ENCODE measurements at regions not wholly inside any gene's neighbourhood (a gene's known extent, or its start where the extent isn't known, plus 50 kb on each side); places are given as distances from the start of the nearest gene placed in this dataset.
"Not testable (repeated sequence)": the region's sequence is repeated elsewhere in the genome, so short reads cannot be mapped to it uniquely, and the experiment has no call there.

DNA sequence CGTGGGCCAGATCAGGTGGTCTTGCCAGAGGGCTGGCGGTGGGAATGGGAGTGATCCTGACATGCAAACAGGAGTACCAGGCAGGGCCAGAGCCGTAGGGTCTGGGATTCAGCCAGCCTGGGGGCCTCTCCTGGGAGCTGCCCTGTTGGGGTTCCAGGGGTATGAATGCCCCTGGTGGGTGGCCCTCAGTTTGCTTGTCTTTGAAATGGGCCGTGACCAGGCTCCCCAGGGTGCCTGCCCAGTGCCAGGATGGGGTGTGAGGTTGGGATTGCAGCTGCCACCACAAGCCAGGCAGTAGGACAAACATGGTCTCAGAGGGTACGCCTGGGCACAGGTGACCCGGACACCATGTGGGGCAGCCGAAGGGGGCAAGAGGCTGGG, 168.8 kb downstream of the KIF26A start:
- no peaks in the 10 kb centered on the region for H3K36me3 ChIP-seq (ENCODE audit: control insufficient read depth in 2 of 3, insufficient read depth in 3 of 3, low read length in 3 of 3)
- ATAC-seq = no peak
- CTCF ChIA-PET = no interaction called here
- Mint-ChIP-seq H3K4me3 (no peak overlapping the region), H3K36me3 (no peaks in the 10 kb centered on the region), H3K27ac (no peak overlapping the region), H3K9me3 (peaks cover 0 to 11% (median 6%) of the 10 kb centered on the region in 11 donors), H3K27me3 (peaks cover 0 to 6% (median 0%) of the 10 kb centered on the region in 5 donors), H3K4me1 (no peaks in the 10 kb centered on the region)
- H3K27me3 ChIP-seq (ENCODE audit: control insufficient read depth in 2 of 2, insufficient read depth in 2 of 2, low read length in 2 of 2) = no peaks in the 10 kb centered on the region
- POLR2A ChIA-PET = no interaction called here
- no peak overlapping the region for H3K4me3 ChIP-seq (ENCODE audit: low read length)
- H3K9me3 ChIP-seq (ENCODE audit: control insufficient read depth in 2 of 3, low read length in 3 of 3) = no peaks in the 10 kb centered on the region
- no peak for DNase-seq
- H3K4me1 ChIP-seq (ENCODE audit: control insufficient read depth in 2 of 2, insufficient read depth in 2 of 2, low read length in 2 of 2) = no peaks in the 10 kb centered on the region
- intact Hi-C loops (cut with micrococcal nuclease) = no loop called here
- no peak overlapping the region for H3K27ac ChIP-seq (ENCODE audit: low read depth, low read length)

- Mint-ChIP-seq H3K9me3 (peaks cover 0 to 11% (median 6%) of the 10 kb centered on the region in 11 donors), H3K27me3 (peaks cover 0 to 6% (median 0%) of the 10 kb centered on the region in 5 donors), H3K4me3 (no peak overlapping the region), H3K36me3 (no peaks in the 10 kb centered on the region), H3K4me1 (no peaks in the 10 kb centered on the region), H3K27ac (no peak overlapping the region)
- ChIA-PET POLR2A (no interaction called here), CTCF (no interaction called here)
- intact Hi-C loops (cut with micrococcal nuclease) = no loop called here
- Histone ChIP-seq H3K27ac (ENCODE audit: low read depth, low read length) (no peak overlapping the region), H3K9me3 (ENCODE audit: control insufficient read depth in 2 of 3, low read length in 3 of 3) (no peaks in the 10 kb centered on the region), H3K4me3 (ENCODE audit: low read length) (no peak overlapping the region), H3K36me3 (ENCODE audit: control insufficient read depth in 2 of 3, insufficient read depth in 3 of 3, low read length in 3 of 3) (no peaks in the 10 kb centered on the region), H3K4me1 (ENCODE audit: control insufficient read depth in 2 of 2, insufficient read depth in 2 of 2, low read length in 2 of 2) (no peaks in the 10 kb centered on the region), H3K27me3 (ENCODE audit: control insufficient read depth in 2 of 2, insufficient read depth in 2 of 2, low read length in 2 of 2) (no peaks in the 10 kb centered on the region)
- ATAC-seq (no peak), DNase-seq (no peak)
These were observed 169.4 kb downstream of the KIF26A start for GRCh38 chr14:104307627-104308401.

- H3K27me3 Mint-ChIP-seq; H3K36me3 Mint-ChIP-seq; DNase-seq; H3K27me3 ChIP-seq (ENCODE audit: control insufficient read depth in 2 of 2, insufficient read depth in 2 of 2, low read length in 2 of 2); H3K4me1 ChIP-seq (ENCODE audit: control insufficient read depth in 2 of 2, insufficient read depth in 2 of 2, low read length in 2 of 2); H3K4me3 Mint-ChIP-seq; POLR2A ChIA-PET; H3K36me3 ChIP-seq (ENCODE audit: control insufficient read depth in 2 of 3, insufficient read depth in 3 of 3, low read length in 3 of 3); H3K4me1 Mint-ChIP-seq; H3K27ac ChIP-seq (ENCODE audit: low read depth, low read length); H3K9me3 ChIP-seq (ENCODE audit: control insufficient read depth in 2 of 3, low read length in 3 of 3); H3K27ac Mint-ChIP-seq; ATAC-seq; H3K4me3 ChIP-seq (ENCODE audit: low read length); intact Hi-C loops (cut with micrococcal nuclease); CTCF ChIA-PET: not testable (repeated sequence)
- peaks cover 0 to 11% (median 6%) of the 10 kb centered on the region in 11 donors for H3K9me3 Mint-ChIP-seq
These were observed 170.1 kb downstream of the KIF26A start for GRCh38 chr14:104308534-104308933.

DNA sequence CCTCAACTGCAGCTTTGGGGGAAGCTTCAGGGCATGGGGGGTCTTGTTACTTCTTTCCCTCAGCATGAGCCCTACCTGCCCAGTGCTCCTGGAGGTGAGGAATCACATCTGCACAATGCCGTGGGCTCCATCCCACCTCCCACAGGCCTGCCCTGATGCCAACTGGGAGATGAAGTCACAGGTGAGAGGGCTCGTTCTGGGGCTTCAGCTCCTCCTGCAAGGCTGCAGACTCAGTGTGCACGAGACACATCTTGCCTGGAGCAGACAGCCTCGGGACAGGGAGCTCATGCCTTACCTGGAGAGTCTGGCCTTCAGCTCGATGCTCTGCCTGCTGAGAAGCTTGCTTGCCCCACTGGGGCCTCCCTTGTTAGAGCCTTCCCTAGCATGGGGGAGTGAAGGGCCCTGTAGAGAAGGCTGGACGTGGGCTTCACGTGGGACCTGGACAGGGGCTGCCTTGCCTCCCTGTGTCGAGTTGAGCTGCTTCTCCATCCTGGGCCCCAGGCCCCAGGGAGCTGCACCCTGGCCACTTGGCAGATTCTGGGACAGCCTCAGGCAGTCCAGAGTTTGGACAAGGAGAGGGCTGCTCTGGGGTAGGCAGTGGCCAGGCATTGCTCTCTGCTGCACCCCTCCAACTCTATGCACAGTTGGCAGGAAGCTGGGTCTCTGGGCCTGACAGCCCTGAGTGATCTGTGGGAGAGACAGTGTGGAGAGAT, 171.4 kb downstream of the KIF26A start:
- ATAC-seq (no peak), DNase-seq (no peak)
- no peaks in the 10 kb centered on the region for H3K36me3 Mint-ChIP-seq
- ChIA-PET POLR2A (no interaction called here), CTCF (no interaction called here)
- H3K27ac ChIP-seq (ENCODE audit: low read depth, low read length) = no peak overlapping the region
- H3K9me3 Mint-ChIP-seq = peaks cover 0 to 11% (median 6%) of the 10 kb centered on the region in 11 donors
- H3K4me3 Mint-ChIP-seq = no peak overlapping the region
- intact Hi-C loops (cut with micrococcal nuclease) = no loop called here
- no peaks in the 10 kb centered on the region for H3K27me3 Mint-ChIP-seq
- H3K9me3 ChIP-seq (ENCODE audit: control insufficient read depth in 2 of 3, low read length in 3 of 3) = no peaks in the 10 kb centered on the region
- no peak overlapping the region for H3K27ac Mint-ChIP-seq
- no peaks in the 10 kb centered on the region for H3K36me3 ChIP-seq (ENCODE audit: control insufficient read depth in 2 of 3, insufficient read depth in 3 of 3, low read length in 3 of 3)
- H3K4me3 ChIP-seq (ENCODE audit: low read length) = no peak overlapping the region
- H3K27me3 ChIP-seq (ENCODE audit: control insufficient read depth in 2 of 2, insufficient read depth in 2 of 2, low read length in 2 of 2) = no peaks in the 10 kb centered on the region
- H3K4me1 ChIP-seq (ENCODE audit: control insufficient read depth in 2 of 2, insufficient read depth in 2 of 2, low read length in 2 of 2) = no peaks in the 10 kb centered on the region
- H3K4me1 Mint-ChIP-seq = no peaks in the 10 kb centered on the region

- intact Hi-C loops (cut with micrococcal nuclease) = no loop called here
- Histone ChIP-seq H3K27ac (ENCODE audit: low read depth, low read length) (no peak overlapping the region), H3K27me3 (ENCODE audit: control insufficient read depth in 2 of 2, insufficient read depth in 2 of 2, low read length in 2 of 2) (no peaks in the 10 kb centered on the region), H3K4me3 (ENCODE audit: low read length) (no peak overlapping the region), H3K36me3 (ENCODE audit: control insufficient read depth in 2 of 3, insufficient read depth in 3 of 3, low read length in 3 of 3) (no peaks in the 10 kb centered on the region), H3K4me1 (ENCODE audit: control insufficient read depth in 2 of 2, insufficient read depth in 2 of 2, low read length in 2 of 2) (no peaks in the 10 kb centered on the region), H3K9me3 (ENCODE audit: control insufficient read depth in 2 of 3, low read length in 3 of 3) (no peaks in the 10 kb centered on the region)
- Mint-ChIP-seq H3K9me3 (peaks cover 0 to 11% (median 6%) of the 10 kb centered on the region in 11 donors), H3K36me3 (no peaks in the 10 kb centered on the region), H3K4me3 (no peak overlapping the region), H3K4me1 (no peaks in the 10 kb centered on the region), H3K27me3 (no peaks in the 10 kb centered on the region), H3K27ac (no peak overlapping the region)
- ChIA-PET POLR2A (no interaction called here), CTCF (no interaction called here)
- DNase-seq (no peak), ATAC-seq (no peak)
These were observed 173.0 kb downstream of the KIF26A start for GRCh38 chr14:104311358-104311757.

DNA sequence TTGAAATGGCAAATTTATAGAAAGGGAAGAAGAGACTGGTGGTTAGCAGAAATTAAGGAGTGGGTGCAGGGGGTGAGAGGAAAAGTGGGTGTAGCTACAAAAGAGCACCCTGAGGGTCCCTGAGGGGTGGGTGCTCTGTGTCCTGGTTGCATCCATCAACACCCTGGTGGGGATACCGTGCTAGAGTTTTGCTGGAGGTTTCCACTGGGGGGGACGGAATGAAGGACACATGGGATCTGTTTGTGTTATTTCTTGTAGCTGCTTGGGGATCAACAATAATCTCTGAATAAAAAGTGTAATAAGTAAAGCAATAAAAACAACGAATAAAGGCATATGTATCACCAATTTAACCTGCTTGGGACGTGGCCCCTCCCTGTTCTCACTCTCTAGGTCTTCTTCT, 175.3 kb downstream of the KIF26A start:
- Mint-ChIP-seq H3K36me3 (no peaks in the 10 kb centered on the region), H3K27ac (no peak overlapping the region), H3K4me1 (no peaks in the 10 kb centered on the region), H3K4me3 (no peak overlapping the region), H3K27me3 (no peaks in the 10 kb centered on the region), H3K9me3 (peaks cover 0 to 11% (median 6%) of the 10 kb centered on the region in 11 donors)
- H3K9me3 ChIP-seq (ENCODE audit: control insufficient read depth in 2 of 3, low read length in 3 of 3) = no peaks in the 10 kb centered on the region
- H3K4me3 ChIP-seq (ENCODE audit: low read length) = no peak overlapping the region
- ChIA-PET POLR2A (no interaction called here), CTCF (no interaction called here)
- intact Hi-C loops (cut with micrococcal nuclease) = no loop called here
- H3K36me3 ChIP-seq (ENCODE audit: control insufficient read depth in 2 of 3, insufficient read depth in 3 of 3, low read length in 3 of 3) = no peaks in the 10 kb centered on the region
- no peak for DNase-seq
- H3K27ac ChIP-seq (ENCODE audit: low read depth, low read length) = no peak overlapping the region
- H3K4me1 ChIP-seq (ENCODE audit: control insufficient read depth in 2 of 2, insufficient read depth in 2 of 2, low read length in 2 of 2) = no peaks in the 10 kb centered on the region
- H3K27me3 ChIP-seq (ENCODE audit: control insufficient read depth in 2 of 2, insufficient read depth in 2 of 2, low read length in 2 of 2) = no peaks in the 10 kb centered on the region
- ATAC-seq = no peak

Data from naive thymus-derived CD4-positive, alpha-beta T cell (primary cell).